Breast epithelium (tissue), 4 donors: ENCODE measurements at regions not wholly inside any gene's neighbourhood (a gene's known extent, or its start where the extent isn't known, plus 50 kb on each side); places are given as distances from the start of the nearest gene placed in this dataset.

Experiments
- DNase-seq, 2 donors: peaks; one replicate each; pipeline ENCODE4 v3.0.0-alpha.2; 2019; ENCODE audit warnings: low spot score in 2 of 2
- H3K27ac ChIP-seq, 2 donors: fragments of 200-600 bp; sonication (generic) in 1 of 2; one replicate each; pipeline ENCODE4 v1.5.1; 2016 to 2019; ENCODE audit warnings: mild to moderate bottlenecking in 1 of 2
- H3K27me3 ChIP-seq, 2 donors: fragments of 200-600 bp; sonication (generic) in 1 of 2; one replicate each; pipeline versions ENCODE4 v1.5.1 to v1.6.0; 2017 to 2019; ENCODE audit warnings: control low read depth in 1 of 2, mild to moderate bottlenecking in 1 of 2
- H3K36me3 ChIP-seq: fragments of 200-600 bp; one replicate; pipeline ENCODE4 v1.5.1; 2019
- H3K4me1 ChIP-seq, 2 donors: fragments of 200-600 bp; sonication (generic); one replicate each; pipeline ENCODE4 v1.5.1; 2016 to 2019; ENCODE audit warnings: control low read depth in 1 of 2
- H3K4me3 ChIP-seq, 3 donors: fragments of 200-600 bp; sonication (generic); 1 replicate in 2 of 3; 2 replicates in 1 of 3; pipeline ENCODE4 v1.5.1; 2016 to 2019; ENCODE audit warnings: mild to moderate bottlenecking in 3 of 3, moderate library complexity in 2 of 3
- H3K9me3 ChIP-seq, 2 donors: fragments of 200-600 bp; sonication (generic) in 1 of 2; one replicate each; pipeline ENCODE4 v1.5.1; 2016 to 2019; ENCODE audit warnings: control low read depth in 1 of 2
- CTCF ChIP-seq, 3 donors: fragments of 450-650 bp; IDR thresholded peaks; one replicate each; pipeline ENCODE4 v1.5.1; 2016 to 2017; ENCODE audit warnings: antibody characterized with exemption in 3 of 3, mild to moderate bottlenecking in 3 of 3, moderate library complexity in 3 of 3
- POLR2A ChIP-seq: fragments of 450-650 bp; IDR thresholded peaks from one replicate; pipeline ENCODE4 v1.6.1; 2016; ENCODE audit warnings: antibody characterized with exemption, mild to moderate bottlenecking, moderate library complexity
- POLR2AphosphoS5 ChIP-seq, 3 donors: sonication (generic); formaldehyde crosslinking; IDR thresholded peaks; one replicate each; pipeline ENCODE4 v1.6.1; 2017; ENCODE audit warnings: antibody characterized with exemption in 3 of 3
- intact Hi-C: fragments of 100-400 bp; cut with DNase I; formaldehyde crosslinking; loops from one replicate; pipeline ENCODE4 v1.15.1; 2023; ENCODE audit warnings: low total_unique reads

GRCh38 chr10:128178302-128178958, 52.2 kb upstream of the MKI67 start:
- Histone ChIP-seq H3K4me3 (no peak overlapping the region), H3K4me1 (no peaks in the 10 kb centered on the region), H3K9me3 (peaks cover 11 to 25% of the 10 kb centered on the region in 2 donors), H3K27me3 (no peaks in the 10 kb centered on the region), H3K36me3 (no peaks in the 10 kb centered on the region), H3K27ac (no peak overlapping the region)
- intact Hi-C loops, result no loop called here
- TF ChIP-seq CTCF (IDR thresholded peaks at IDR 0.05), result no peak
- TF ChIP-seq POLR2A, result no peak
- no peak for TF ChIP-seq POLR2AphosphoS5 (IDR thresholded peaks at IDR 0.05)
- DNase-seq, result no peak

- no peaks in the 10 kb centered on the region for H3K4me1 ChIP-seq
- intact Hi-C loops, result no loop called here
Measured at GRCh38 chr10:128180843-128181242, 54.6 kb upstream of the MKI67 start.

GRCh38 chr10:128185627-128186026, 59.4 kb upstream of the MKI67 start:
- Histone ChIP-seq H3K9me3 (peaks cover 0 to 13% of the 10 kb centered on the region in 2 donors), H3K36me3 (no peaks in the 10 kb centered on the region), H3K4me1 (no peaks in the 10 kb centered on the region), H3K27ac (no peak overlapping the region), H3K4me3 (no peak overlapping the region), H3K27me3 (no peaks in the 10 kb centered on the region)
- no peak for TF ChIP-seq POLR2A
- no peak for TF ChIP-seq CTCF (IDR thresholded peaks at IDR 0.05)
- no peak for TF ChIP-seq POLR2AphosphoS5 (IDR thresholded peaks at IDR 0.05)
- DNase-seq, result no peak
- intact Hi-C loops, result loop anchor here (5.0 kb wide), 1 partner anchor 937 kb away; no protein-coding TSS in a partner anchor

More at GRCh38 chr10:128180843-128181242, 54.6 kb upstream of the MKI67 start:
- Histone ChIP-seq H3K27ac (no peak overlapping the region), H3K4me3 (no peak overlapping the region), H3K36me3 (no peaks in the 10 kb centered on the region), H3K9me3 (peaks cover 0 to 15% of the 10 kb centered on the region in 2 donors), H3K27me3 (no peaks in the 10 kb centered on the region)
- TF ChIP-seq POLR2A (no peak), POLR2AphosphoS5 (IDR thresholded peaks at IDR 0.05) (no peak), CTCF (IDR thresholded peaks at IDR 0.05) (no peak)
- no peak for DNase-seq

- Histone ChIP-seq H3K9me3 (peaks cover 0 to 13% of the 10 kb centered on the region in 2 donors), H3K27ac (no peak overlapping the region), H3K4me1 (no peaks in the 10 kb centered on the region), H3K36me3 (no peaks in the 10 kb centered on the region), H3K27me3 (no peaks in the 10 kb centered on the region), H3K4me3 (peak overlapping the region in 2 of 3 donors; percentile 1 to 46)
- intact Hi-C loops, result loop anchor here (5.0 kb wide), 1 partner anchor 935 kb away; no protein-coding TSS in a partner anchor
- no peak for DNase-seq
- TF ChIP-seq POLR2AphosphoS5 (IDR thresholded peaks at IDR 0.05), result no peak
- TF ChIP-seq CTCF (IDR thresholded peaks at IDR 0.05), result no peak
- no peak for TF ChIP-seq POLR2A
Measured at GRCh38 chr10:128186959-128187787, 61.0 kb upstream of the MKI67 start.

GRCh38 chr10:128187788-128188185, 61.6 kb upstream of the MKI67 start:
- H3K9me3 ChIP-seq, result peaks cover 0 to 9% of the 10 kb centered on the region in 2 donors
- intact Hi-C loops, result loop anchor here (5.0 kb wide), 1 partner anchor 935 kb away; no protein-coding TSS in a partner anchor
- H3K4me1 ChIP-seq, result no peaks in the 10 kb centered on the region
- H3K27ac ChIP-seq, result no peak overlapping the region
- H3K4me3 ChIP-seq, result peak overlapping the region in 2 of 3 donors; percentile 1 to 46
- TF ChIP-seq POLR2AphosphoS5 (IDR thresholded peaks at IDR 0.05), result no peak
- TF ChIP-seq POLR2A, result no peak
- TF ChIP-seq CTCF (IDR thresholded peaks at IDR 0.05), result no peak
- no peaks in the 10 kb centered on the region for H3K36me3 ChIP-seq
- no peak for DNase-seq
- no peaks in the 10 kb centered on the region for H3K27me3 ChIP-seq
